HG02973 (cell line): ENCODE measurements at regions not wholly inside any gene's neighbourhood (a gene's known extent, or its start where the extent isn't known, plus 50 kb on each side); places are given as distances from the start of the nearest gene placed in this dataset.
"Not testable (repeated sequence)": the region's sequence is repeated elsewhere in the genome, so short reads cannot be mapped to it uniquely, and the experiment has no call there.

Experiments
- ATAC-seq: cut with Tn5 transposase; IDR thresholded peaks from one replicate; pipeline ENCODE4 v1.9.1; 2021; ENCODE audit warnings: moderate library complexity; ENCODE audit not compliant: unreplicated experiment

DNA sequence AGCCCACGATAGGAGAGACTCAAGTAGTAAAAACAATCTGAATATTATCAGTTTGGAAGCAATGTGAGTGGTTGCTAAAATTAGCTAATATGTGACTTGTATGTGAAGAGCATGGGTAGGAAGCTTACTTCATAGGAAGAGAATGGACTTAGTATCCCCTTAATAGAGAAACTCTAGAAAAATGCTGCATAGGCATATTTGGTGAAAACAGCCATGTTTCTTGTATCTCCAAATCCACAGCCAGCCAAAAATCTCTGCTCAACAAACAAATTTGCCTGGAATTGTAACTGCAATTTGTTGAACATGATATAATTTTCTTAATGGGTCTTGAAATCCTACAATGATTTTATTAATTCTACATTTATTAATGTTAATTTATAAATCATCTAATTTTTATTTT, 1252.9 kb upstream of the TMEM132C start:
- no peak for ATAC-seq

DNA sequence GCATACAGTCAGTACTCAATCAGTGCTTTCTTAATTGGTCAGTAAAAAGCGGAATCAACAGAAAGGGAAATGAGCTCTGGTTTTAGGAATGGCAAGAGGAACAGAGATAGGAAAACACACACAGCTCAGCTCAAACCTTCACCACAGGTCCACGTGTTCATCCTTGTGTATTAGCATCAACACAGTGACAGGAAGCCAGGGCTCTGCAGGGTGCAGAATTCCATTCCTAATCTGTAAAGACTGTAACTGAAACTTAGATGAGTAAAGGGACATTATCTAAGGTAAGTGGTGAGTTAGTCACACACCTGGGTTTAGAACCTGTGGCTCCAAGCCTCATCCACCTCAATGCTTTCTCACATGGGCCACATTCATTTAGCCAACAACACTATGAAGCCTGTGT, 1242.2 kb upstream of the TMEM132C start:
- no peak for ATAC-seq

DNA sequence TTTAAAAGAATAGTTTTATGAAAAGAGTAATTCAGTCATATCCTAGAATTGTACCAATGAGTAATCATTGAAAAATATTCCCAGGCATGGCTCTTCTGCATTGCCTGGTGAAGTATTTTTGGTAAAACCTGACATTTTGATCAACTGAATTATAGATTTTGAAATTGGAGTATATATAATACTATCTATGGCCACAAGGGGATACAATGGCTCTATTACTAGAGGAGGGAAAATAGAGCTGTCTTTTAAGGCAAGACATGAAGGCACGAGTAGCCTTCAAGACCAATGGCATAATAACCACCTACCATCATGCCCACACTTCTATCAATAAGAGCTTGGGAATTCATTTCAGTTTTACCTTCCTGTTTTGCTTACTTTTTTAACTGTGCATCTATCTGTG, 1241.4 kb upstream of the TMEM132C start:
- ATAC-seq, result no peak

GRCh38 chr12:127035011-127035879, 1231.7 kb upstream of the TMEM132C start:
- no peak for ATAC-seq

GRCh38 chr12:127038152-127038551, 1228.8 kb upstream of the TMEM132C start:
- ATAC-seq, result no peak

GRCh38 chr12:127038761-127039160, 1228.2 kb upstream of the TMEM132C start:
- no peak for ATAC-seq

DNA sequence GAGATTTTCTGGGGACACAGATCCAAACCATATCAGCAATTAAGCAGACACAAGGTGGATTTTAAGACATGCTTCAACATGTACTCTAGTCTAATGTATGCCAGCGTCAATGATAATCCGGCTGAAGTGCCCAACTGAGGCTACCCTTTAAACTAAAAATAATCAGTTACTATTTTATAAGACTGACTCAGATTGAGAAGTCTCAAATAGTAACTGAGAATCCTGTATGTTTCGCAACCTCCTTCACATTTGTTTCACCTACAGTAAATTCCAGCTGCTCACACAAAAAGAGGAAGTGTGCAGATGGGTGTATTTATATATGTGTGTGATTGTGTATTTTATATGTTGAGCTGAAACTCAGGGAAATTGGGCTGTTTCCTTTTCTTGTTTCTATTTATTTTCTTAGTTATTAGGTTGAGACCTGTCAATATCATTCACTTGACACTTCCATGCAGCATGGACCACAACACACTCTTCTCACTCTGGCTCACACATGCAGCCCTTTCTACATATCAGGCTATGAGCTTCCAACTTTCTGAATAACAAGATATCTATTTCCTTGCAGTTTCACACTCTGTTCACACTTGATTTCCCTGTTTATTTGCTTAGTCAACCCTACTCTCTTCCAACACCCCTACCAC, 1224.9 kb upstream of the TMEM132C start:
- ATAC-seq, result peak; percentile 99

DNA sequence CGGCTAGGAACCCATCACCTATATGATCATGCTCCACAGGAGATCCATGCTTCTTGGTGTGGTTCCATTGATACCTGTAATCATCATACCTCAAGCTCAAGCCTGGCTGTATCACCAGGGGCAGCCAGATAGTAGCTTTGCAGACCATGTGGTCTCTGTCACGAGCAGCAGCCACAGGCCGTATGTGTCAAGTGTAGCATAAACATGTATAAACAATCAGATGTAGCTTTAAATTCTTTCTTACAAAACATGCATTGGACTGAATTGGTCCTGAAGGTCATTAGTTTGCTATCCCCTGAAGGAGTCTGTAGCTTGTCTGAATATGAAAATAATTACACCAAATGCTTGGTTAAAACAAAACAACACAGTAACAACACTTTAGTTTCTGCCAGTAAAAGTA, 1223.2 kb upstream of the TMEM132C start:
- ATAC-seq, result no peak

DNA sequence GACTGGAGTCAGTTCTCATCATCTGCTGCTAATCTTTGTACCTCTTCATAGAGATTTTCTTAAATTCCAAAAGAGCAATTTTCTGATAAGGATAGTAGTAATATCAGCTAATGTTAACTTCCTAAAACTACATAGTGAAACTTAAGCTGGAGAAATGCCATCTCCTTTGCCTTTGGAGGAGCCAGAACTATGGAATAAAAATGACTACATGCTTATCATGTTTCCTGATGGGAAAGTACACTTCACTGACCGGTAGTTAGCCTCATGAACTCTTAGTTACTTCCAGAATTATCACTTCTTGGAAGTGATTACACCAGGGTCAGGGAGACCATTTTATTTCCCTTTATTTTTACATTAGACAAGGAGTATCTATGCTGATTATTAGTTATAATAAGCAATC, 1222.1 kb upstream of the TMEM132C start:
- no peak for ATAC-seq

- no peak for ATAC-seq
Observed at GRCh38 chr12:127046467-127046866, 1220.5 kb upstream of the TMEM132C start.

GRCh38 chr12:127048057-127048456, 1218.9 kb upstream of the TMEM132C start:
- no peak for ATAC-seq

DNA sequence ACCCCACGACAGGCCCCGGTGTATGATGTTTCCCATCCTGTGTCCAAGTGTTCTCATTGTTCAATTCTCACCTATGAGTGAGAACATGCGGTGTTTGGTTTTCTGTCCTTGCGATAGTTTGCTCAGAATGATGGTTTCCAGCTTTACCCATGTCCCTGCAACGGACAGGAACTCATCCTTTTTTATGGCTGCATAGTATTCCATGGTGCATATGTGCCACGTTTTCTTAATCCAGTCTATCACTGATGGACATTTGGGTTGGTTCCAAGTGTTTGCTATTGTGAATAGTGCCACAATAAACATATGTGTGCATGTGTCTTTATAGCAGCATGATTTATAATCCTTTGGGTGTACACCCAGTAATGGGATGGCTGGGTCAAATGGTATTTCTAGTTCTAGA, 1218.4 kb upstream of the TMEM132C start:
- ATAC-seq, result not testable (repeated sequence)

DNA sequence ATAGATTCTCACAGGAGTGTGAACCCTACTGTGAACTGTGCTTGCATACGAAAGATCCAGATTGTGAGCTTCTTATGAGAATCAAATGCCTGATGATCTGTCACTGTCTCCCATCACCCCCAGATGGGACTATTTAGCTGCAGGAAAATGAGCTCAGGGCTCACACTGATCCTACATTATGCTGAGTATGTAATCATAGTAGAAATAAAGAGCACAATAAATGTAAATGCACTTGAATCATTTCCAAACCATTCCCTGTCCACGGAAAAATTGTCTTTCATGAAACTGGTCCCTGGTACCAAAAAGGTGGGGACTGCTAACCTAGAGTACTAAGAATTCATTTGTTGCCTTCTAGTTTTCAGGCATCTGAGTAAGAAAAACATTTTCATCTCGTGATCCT, 1215.8 kb upstream of the TMEM132C start:
- ATAC-seq, result no peak

DNA sequence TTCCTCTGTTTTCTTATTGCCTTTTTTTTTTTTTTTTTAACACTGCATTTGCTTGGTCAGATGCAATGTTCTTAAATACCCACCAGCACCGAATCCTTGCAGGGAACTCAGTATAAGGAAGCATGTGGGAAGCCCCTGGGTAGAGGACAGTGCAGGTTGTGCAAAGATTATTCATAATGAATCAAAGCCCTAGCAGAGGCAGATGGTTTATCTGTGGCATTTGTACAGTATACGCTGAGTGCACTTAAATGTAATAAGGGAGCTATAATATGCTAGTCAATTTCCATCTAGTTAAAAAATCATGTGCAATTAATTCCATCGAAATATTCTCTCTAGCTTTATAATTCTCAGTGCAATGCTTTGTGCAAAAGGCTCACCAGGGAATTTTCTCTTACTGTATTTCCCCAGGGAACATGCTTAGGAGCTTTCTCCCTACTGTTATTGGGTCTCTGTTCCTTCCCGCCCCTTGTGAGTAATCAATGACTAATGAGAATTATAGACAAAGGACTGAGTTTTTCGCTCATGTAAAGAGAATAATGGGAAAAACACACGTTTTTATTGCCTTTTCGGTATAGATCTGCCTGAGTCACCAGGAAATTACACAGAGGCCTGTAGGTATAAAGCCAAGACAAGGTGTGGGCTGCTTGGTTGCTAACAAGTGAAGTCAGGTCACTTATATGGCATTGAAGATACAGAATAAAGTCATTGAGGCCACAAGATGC, 1214.3 kb upstream of the TMEM132C start:
- no peak for ATAC-seq

GRCh38 chr12:127054531-127054930, 1212.4 kb upstream of the TMEM132C start:
- no peak for ATAC-seq

GRCh38 chr12:127060310-127060847, 1206.6 kb upstream of the TMEM132C start:
- ATAC-seq, result no peak

DNA sequence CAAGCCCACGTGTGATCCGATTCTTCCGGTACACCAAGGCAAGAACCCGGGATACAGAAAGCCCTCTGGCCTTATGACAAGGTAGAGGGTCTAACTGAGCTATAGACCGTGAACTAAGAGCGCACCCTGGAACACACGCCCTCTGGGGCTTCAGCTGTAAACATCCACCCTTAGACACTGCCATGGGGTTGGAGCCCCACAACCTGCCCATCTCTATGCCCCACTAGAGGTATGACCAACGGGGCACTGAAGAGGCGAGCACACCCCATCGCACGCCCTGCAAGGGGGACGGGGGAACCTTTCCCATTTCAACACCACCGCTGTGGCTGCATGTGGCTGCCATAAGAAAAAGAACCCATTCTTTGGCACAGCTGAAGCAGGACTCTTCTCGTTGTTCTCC, 1206.0 kb upstream of the TMEM132C start:
- ATAC-seq, result no peak

- ATAC-seq, result no peak
Observed at GRCh38 chr12:127063339-127064072, 1203.5 kb upstream of the TMEM132C start.

DNA sequence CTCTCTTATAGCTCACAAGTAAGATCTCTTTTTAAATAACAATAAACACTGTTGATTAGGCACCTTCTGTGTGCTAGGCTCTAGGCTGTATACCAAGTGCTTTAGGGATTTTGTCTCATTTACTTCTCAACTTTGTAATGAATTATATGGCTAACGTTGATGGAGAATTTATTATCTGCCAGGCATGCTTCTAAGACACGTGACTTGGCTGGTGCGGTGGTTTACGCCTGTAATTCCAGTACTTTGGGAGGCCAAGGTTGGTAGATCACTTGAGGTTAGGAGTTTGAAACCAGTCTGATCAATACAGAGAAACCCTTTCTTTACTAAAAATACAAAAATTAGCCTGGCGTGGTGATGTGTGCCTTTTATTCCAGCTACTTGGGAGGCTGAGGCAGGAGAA, 1202.8 kb upstream of the TMEM132C start:
- no peak for ATAC-seq

DNA sequence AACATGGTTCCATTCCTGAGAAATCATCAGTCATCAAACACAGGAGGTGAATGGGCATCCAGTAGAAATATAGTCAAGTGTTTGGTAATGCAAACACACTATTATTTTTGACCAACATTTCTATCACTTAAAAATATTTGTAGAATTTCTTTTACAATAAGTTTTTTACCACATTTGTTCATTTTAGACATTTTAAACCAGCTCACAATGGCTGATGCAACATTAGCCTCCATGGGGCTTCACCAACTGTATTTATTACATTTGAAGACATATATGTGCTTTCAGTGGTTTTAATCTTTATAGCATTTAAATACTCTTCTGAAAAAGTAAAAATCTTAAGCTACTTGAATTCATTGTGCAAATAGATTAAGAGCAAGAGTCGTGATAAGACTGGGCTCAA, 1201.4 kb upstream of the TMEM132C start:
- ATAC-seq, result no peak
